ENCODE measurements at regions not wholly inside any gene's neighbourhood (a gene's known extent, or its start where the extent isn't known, plus 50 kb on each side); places are given as distances from the start of the nearest gene placed in this dataset.
"Not testable (repeated sequence)": the region's sequence is repeated elsewhere in the genome, so short reads cannot be mapped to it uniquely, and the experiment has no call there.

DNA sequence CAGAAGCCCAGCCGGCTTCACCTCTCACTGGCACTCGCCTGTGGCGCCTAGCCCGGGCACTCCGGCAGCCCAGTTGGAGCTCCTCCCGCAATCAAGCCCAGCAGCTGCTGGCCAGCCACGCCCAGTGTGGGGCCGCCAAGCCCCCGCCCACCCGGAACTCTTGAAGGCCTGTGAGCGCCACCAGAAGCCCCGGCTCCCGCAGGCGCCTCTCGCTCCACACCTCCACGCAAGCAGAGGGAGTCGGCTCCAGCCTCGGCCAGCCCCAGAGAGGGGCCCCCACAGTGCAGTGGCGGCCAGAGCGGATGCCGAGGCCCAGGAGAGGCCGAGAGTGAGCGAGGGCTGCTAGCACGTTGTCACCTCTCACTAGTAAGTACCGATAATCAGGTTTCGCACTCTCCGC lies 240.7 kb downstream of the TFEC start:
- no peak for DNase-seq

DNA sequence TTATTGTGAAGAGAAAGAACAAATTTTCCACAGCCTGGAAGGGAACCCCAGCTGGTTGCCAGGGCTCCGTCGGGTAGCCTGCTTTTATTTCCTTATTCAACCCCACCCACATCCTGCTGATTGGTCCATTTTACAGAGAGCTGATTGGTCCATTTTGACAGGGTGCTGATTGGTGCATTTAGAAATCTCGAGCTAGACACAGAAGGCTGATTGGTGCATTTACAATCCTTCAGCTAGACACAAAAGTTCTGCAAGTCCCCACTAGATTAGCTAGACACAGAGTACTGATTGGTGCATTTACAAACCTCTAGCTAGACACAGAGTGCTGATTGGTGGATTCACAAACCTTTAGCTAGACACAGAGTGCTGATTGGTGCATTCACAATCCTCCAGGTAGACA lies 241.1 kb downstream of the TFEC start:
- DNase-seq, result not testable (repeated sequence)

DNA sequence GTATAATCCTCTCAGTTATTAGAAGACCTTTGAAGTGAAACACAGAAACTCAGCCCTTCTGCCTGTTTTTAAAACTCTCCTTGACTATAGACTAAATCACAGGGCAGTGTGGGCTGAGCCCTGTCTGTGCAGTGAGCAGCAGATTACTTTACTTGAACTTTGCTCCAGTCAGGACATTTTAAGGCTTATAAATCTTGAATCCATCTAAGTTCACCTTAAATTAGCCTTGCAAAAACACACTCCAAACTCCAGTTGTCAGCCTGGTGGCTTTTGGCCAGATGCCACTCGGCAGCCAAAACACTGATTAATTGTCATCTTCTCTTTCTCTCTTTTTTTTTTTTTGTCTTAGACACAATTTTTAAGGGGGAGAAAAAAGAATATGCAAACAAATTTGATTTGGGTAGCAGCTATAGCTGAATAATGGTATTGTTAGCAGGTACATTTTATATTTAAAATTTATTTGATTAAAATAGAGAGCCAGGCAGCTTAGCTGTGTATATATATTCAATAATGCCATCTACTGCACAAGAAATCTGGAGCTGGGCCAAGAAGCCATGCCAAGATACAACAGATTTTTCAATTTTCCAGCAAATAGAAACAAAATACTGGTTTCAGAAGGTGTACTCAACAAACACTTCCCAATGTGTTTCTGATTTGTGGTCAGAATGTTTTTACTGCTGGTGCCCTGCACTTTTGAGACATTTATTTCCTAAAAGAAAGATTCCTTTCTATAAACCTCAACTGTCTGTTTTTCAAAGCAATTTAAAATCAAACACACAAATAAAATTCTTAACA lies 247.7 kb downstream of the TFEC start:
- no peak for DNase-seq

DNA sequence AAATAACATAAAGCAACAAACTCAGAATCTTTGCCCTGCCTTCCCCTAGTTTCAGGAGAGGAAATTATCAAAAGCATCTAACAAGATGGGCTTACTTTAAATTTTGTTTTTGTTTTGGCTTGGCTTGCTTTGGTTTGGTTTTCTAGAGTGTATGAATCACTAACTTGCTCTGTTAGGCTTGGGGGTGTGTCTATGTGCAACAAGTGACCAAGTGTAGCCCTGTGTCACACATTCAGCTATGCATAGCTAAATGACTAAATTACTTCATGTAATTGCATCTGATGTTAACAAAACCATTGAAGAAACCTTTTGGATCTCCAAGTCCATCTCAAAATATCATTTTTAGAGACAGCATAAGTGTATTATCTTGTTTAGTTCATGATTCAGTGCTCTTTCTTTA lies 251.0 kb downstream of the TFEC start:
- no peak for DNase-seq

DNA sequence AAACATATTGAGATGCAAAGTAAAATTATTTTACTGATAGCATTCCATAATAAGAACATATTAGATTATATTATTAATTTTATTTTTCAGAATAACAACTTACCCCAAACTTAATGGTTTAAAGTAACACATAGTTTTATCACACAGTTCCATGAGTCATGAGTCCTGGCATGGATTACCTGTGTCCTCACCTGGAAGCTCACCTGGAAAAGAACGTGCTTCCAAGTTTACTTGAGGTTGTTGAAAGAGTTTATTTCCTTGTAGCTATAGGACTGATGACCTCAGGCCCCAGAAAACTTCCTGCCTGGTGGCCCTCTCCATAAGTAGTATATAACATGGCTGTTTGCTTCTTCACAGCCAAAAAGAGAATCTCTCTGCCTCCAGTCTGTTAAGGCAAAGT lies 254.6 kb downstream of the TFEC start:
- DNase-seq, result no peak

DNA sequence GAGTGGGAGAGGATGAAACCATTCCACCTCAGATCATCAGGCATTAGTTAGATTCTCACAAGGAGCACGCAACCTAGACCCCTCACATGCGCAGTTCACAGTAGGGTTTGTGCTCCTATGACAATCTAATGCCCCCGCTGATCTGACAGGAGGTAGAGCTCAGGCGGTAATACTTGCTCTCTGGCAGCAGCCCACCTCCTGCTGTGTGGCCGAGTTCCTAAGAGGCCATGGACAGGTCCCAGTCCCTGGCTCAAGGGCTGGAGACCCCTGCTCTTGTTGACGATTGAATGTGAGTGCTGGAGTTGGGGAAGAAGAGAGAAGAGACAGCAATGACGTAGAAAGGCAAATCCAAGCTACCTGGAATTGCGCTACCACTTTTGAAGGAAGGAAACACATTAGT lies 267.2 kb downstream of the TFEC start:
- no peak for DNase-seq

DNA sequence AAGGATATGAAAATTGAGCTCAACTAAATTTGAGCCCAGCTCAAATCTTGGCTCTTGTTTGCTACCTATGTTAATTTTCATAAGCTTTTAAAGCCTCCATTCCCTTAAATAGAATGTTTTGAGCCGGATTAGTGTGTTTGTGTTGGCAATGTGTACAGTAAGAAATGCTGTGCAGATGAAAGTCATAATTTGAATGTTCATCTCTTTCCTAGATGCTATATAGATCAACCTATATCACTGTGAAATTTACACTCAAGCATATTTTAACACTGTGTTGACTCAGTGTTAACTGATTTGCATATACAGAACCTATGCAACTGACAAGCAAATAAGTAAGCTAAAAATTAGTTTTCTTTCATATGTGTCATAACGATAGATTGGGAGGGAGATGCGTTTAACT lies 272.5 kb downstream of the TFEC start:
- DNase-seq, result no peak

DNA sequence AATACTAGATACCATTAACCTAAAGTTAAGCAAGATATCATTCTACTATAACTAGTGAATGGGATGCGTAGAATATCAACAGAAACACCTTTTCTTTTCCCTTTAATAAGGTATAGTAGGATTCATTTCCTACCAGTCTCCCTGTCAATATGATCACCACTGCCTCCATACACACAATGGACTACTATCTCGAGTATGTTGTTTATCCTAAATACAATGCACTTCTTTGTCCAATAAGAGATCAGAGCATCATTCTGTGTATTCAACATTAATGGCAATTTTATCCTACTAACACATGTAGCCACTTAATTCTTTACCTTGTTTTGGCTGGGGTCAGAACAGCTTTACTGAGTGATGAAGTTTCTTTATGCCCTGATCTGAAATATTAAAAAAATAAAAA lies 276.3 kb downstream of the TFEC start:
- no peak for DNase-seq

DNA sequence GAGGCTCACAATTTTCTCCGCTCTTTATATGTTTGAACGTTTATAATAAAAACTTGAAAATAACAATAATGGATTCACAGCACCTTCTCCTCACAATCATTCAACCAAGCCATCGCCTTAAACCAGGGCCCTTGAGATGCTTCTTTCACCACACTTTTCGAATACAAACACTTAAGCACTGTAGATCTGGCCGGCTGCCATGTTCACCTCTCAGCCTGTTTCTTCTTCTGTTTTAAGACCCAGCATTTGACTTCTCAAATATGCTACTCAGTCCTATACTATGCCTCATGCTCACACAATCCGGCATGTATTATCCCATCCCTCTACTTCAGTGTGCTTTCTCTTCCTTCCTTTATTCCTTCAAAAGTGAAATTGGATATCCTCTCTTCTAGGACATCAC lies 280.6 kb downstream of the TFEC start:
- no peak for DNase-seq

DNA sequence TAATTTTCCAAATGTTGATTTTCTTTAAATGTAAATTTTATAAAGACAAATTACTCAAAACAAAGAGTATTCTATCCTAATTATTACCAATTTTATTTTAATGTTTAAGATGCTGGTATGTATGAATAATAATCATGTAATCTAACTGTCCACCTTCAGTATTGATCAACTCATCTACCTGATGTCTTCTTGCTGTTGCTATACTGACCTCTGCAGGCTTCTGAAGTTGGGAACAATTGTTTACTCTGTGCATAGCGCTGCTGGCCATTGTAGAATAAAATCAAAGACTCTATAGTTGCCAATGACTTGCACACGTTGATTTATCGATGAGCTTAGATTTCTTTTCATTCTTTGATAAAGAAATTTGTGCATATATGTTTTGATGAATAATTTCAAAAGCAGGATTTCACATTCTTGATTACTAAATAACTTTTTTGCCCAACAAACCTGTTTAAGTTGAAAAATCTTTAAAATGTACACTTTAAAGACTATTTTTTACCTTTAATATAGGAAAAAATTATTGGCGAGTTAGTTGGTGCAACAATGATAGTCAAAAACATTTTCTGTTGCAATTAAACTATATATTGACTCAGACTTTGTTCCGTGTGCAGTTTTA lies 282.3 kb downstream of the TFEC start:
- DNase-seq, result no peak

DNA sequence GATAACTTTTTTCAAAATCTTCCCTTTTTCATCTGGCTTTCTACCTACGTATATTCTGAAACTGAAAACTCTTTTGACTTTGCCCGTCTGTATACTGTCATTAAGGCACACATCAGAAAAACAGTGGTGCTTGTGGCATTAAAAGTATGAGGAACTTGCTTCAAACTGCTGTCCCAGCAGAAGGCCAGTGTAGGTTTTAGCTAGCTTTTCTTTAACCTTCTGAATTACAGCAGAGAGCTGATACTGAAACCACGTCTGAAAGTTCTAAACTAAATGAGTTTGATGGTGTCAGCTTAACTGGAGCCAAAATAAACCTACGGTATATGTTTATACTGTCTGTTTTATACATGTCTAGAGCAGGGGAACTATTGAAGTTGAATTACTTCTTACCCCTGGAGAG lies 283.4 kb downstream of the TFEC start:
- DNase-seq, result no peak

DNA sequence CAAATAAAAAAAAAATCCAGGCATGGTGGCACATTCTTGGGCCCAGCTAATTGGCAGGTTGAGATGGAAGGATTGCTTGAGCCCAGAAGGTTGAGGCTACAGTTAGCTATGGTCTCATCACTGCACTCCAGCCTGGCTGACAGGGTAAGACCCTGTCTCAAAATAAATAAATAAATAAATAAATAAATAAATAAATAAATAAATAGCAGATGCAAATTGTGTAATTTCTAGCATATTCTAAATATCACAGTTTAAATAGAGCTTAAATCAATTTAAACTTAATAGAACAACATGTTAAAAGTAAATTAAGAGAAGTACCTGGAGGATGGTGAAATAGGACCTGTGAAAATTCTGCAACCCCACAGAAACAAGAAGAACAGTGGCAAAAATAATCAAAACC lies 290.5 kb downstream of the TFEC start:
- no peak for DNase-seq

DNA sequence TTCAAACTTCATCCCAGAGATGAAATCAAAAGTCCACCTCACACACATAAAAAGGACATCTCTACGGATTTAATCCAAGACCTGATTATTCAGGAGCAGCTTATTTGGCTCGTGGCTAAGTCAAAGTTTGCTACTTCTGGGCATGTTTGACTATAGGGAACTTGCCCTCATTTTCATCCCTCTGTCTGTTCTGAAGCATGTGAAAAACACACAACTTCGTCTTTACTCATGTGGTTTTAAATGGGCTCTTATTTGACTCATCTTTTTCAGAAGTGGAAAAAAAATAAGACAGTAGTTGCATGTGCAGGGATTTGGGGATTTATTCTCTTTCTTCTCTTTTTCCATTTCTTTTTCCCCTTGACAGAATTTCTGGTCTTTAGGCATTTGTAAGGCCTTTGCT lies 295.9 kb downstream of the TFEC start:
- no peak for DNase-seq

DNA sequence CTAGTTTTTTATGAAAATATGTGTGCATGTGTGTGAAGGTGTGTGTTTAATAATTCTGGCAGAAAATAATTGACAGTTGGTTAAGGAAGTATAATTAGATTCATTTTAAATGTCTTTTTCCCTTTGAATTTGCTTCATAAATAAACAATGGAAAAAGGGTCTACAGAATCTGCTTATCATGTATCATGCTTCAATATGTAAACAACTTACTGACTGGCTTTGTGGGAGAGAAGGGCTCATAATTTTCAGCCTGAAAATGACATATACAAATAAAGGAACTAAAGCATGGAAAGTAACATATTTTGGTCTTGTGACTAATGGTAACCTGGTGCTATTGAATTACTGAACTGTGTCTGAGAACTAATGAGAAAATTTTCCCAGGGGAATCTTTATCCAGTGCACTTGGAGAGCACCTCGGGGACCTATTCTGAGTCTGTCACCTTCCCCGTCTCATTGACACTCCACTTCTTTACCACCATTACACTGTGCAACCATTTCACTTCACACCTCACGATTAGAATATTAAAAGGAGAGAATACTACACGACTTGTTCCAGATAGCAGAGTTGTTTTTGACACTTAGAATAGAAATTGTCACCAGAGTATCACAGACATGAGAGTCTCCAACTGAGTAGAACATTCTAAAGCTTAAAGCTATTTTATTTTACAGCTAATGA lies 298.6 kb downstream of the TFEC start:
- DNase-seq, result no peak

DNA sequence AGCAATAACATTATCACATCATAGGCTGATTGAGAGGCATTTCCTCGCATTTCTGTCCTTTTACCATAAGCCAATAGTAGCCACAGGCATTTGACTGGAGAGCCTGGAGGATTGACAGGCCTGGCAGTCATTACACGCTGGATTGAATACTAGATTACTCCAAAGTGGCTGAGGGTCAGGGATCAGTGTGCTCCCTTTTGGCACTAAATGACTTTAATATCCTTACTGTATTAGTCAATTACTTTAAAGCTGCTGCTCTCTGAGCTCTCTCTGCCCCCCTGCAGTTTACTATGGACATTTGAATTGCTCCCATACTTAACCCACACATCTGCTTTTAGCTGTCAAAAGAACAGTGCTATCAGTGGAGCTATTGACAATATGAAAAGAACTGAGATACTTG lies 302.0 kb downstream of the TFEC start:
- no peak for DNase-seq

DNA sequence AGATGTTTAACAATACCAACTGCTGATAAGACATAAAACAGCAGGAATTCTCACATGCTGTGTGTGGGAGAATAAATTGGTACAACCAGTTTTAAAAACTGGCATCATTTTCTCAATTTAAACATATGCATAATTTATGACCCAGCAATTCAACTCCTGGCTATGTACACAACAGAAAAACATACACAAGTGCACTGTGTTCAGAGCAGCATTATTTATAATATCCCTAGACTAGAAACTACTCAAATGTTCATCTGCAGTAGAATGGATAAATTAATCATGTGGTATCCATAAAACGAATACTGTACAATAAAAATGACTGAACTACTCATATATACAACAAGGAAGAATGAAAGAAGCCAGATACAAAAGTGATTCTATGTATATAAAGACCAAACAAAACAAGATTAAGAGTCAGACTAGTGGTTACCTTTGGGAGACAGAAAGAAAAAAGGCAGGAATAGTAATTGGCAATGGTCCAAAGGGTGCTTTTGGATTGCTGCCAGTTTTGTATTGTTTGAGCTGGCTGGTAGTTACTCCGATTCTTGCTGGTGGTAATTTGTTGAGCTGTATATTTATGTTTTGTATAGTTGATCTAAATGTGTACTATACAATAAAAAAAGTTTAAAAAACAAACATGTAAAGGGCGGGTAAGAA lies 306.0 kb downstream of the TFEC start:
- DNase-seq, result no peak

DNA sequence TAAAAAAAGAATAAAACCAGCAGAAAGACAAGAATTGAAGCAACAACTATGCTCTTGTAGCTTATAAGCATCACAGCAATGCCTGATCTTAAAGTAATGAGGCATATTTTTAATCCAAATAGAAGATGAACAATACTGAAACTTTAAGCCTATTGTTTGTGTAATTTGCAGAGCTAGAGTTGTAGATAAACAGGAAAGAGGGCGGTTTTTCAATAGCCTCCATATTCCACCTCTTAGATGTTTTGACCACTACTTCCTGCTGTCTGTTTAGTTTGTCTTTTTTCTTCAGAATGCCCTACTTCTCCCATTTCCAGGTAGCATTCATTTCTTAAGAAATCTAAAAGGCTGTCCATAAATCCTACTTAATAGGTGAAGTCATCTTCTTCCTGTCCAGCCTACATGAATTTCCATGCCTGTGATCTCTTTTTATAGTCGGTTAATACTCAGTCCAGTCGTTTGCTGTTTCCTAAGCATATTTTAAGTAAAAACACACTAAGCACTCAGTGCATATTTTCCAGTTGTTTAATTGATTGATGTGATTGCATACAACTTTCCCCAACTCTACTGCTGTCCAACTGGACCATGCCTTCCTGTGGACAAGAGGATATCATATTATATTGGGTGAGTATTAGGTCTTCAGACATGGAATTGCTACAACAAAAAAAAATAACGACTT lies 308.1 kb downstream of the TFEC start:
- no peak for DNase-seq

DNA sequence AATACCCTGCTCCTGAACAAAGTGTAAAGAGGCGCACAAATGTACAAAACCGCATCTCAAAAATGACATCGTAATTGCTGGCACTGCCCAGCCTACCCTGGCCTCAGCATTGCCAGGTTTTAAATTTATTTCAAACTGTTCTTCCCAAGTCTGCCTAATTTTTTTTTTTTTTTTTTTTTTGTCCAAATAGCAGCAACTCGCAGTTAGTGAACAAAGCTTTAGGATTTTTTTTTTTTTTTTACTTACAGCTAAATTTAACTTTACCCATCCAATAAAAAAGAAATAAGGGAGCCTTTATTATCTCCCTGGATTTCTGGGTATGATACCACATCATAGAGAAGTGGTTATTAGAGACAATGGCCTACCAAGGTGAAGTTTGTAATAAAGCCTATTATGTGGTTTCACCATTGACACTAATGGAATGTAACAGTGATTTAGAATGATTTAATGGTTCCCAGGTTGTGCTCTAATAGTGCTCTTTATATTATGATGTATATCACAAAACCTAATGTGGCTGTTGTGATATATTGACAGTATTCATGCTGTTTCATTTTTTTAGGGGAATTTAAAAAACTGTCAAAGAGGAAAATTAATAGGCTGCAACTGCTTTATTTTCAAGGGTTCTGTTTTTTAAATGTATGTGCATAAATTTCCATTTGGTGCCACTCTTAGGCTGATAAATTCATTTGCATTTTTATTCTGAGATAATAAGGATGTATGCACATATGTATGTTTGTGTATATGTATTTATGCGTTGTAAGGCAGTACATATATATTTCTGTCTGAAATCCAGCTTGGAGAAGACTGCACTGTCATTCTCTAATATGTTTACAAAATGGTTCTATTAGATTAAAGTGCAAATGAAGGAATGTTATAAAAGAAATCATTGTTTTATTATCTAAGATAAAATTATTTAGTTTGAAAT lies 309.0 kb downstream of the TFEC start:
- DNase-seq, result no peak

DNA sequence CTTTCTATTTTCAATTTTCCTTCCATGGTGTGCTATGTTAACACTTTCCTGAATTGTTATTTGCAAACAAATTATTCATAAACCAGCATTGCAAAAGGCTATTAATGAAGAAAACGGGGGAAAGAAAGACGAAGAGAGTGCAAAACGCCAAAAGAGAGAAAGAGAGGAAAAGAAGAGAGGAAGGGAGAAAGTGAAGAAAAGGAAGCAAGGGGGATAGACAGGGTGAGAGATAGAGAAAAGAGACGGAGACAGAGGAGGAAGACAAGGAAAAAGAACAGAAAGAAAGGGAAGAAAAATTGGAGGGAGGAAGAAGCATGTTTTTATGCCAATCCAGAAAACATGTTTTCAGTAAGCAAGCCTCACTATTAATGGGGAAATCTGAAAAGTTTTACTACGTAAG lies 310.6 kb downstream of the TFEC start:
- no peak for DNase-seq

DNA sequence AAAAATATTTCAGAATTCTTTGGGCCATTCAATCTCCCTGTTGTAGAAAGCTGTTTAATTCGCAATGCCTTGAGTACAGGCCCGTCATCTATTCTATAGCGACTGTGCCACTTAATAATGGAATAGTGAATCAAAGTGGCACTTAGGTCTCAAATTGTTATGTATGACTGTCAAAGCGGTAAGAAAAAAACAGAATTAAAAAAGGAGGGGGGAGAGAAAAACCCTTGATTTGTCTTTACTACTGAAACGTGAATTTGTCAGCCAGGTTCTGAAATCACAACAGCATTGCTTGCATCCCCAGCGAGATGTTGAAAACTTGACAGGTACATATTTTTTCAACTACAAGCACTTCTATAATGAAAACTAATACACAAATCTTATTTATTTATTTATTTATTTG lies 320.9 kb downstream of the TFEC start:
- no peak for DNase-seq

DNA sequence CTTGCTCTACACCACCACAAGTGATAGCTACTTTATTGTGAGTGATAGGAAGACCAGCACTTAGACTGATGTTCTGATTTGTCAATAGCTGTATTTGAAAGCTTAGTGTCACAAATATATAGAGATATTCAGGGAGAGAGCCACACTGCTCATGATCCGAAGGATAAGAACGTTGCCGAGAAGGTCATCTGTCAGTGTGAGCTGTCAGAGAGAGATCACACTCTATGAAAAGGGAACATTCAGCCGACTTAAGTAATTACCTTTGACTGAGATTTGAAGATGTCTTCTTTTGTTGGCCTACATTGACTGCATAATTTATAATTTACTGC lies 322.6 kb downstream of the TFEC start:
- no peak for DNase-seq

Measured in AML-193 (cell line).